ENCODE measurements at regions not wholly inside any gene's neighbourhood (a gene's known extent, or its start where the extent isn't known, plus 50 kb on each side); places are given as distances from the start of the nearest gene placed in this dataset.

- TF ChIP-seq ARID3B (CRISPR knock-in tag; IDR thresholded peaks at IDR 0.05; ENCODE audit: borderline replicate concordance): no peak
- TF ChIP-seq ZBTB2 (IDR thresholded peaks at IDR 0.05): no peak
These were observed 59.7 kb upstream of the UBL3 start (continued) for GRCh38 chr13:29909975-29910674.

GRCh38 chr13:29909081-29909730 lies 58.8 kb upstream of the UBL3 start:
- H3K27ac ChIP-seq (ENCODE audit: extremely low read depth, low read depth, low read length): no peak overlapping the region
- ChIA-PET POLR2A (no interaction called here), CTCF (ENCODE audit: low intra/inter-chr PET ratio) (no interaction called here)
- no peaks in the 10 kb centered on the region for H3K9me1 ChIP-seq (ENCODE audit: control insufficient read depth, insufficient read depth, low read length)
- no peaks in the 10 kb centered on the region for H3K79me2 ChIP-seq (ENCODE audit: control insufficient read depth, insufficient read depth, low read length)
- H3K4me1 ChIP-seq (replicated peaks in 1 of 2; ENCODE audit: control insufficient read depth in 2 of 2, insufficient read depth in 2 of 2, low read length in 2 of 2): no peaks in the 10 kb centered on the region
- no peaks in the 10 kb centered on the region for H3K36me3 ChIP-seq (ENCODE audit: control insufficient read depth, insufficient read depth, low read length)
- no peaks in the 10 kb centered on the region for H4K20me1 ChIP-seq (replicated peaks; ENCODE audit: control insufficient read depth, insufficient read depth, low read length)
- no peak overlapping the region for H3K4me2 ChIP-seq (ENCODE audit: insufficient read depth, low read length)
- intact Hi-C loops (cut with micrococcal nuclease): no loop called here
- in situ Hi-C loops (cut with MboI): no loop called here
- TF ChIP-seq SLC30A9 (CRISPR knock-in tag; IDR thresholded peaks at IDR 0.05): no peak
- no peak for TF ChIP-seq EHMT2 (IDR thresholded peaks at IDR 0.05)
- H3K27me3 ChIP-seq (ENCODE audit: control insufficient read depth in 2 of 2, insufficient read depth in 2 of 2, low read length in 2 of 2): no peaks in the 10 kb centered on the region; a peak in 2 of 5 replicates
- no peak overlapping the region for H3K9ac ChIP-seq (ENCODE audit: insufficient read depth in 1 of 2, low read depth in 2 of 2, low read length in 2 of 2)
- H3K4me3 ChIP-seq: no peak overlapping the region
- WGBS (ENCODE audit: insufficient coverage, low coverage, missing lambda C conversion rate): 0% methylated on average over 9 of the region's 11 CpGs
- H2AFZ ChIP-seq (ENCODE audit: low read depth, low read length): no peak overlapping the region
- ATAC-seq (no peak), DNase-seq (ENCODE audit: extremely low read depth in 1 of 4, low spot score in 3 of 4) (no peak), FAIRE-seq (no peak)
- H3K9me3 ChIP-seq (replicated peaks; ENCODE audit: control insufficient read depth, insufficient read depth, low read depth, low read length): no peaks in the 10 kb centered on the region
- no TSS peak for BruUV-seq (replicated peaks)
